ENCODE measurements at regions not wholly inside any gene's neighbourhood (a gene's known extent, or its start where the extent isn't known, plus 50 kb on each side); places are given as distances from the start of the nearest gene placed in this dataset.

DNA sequence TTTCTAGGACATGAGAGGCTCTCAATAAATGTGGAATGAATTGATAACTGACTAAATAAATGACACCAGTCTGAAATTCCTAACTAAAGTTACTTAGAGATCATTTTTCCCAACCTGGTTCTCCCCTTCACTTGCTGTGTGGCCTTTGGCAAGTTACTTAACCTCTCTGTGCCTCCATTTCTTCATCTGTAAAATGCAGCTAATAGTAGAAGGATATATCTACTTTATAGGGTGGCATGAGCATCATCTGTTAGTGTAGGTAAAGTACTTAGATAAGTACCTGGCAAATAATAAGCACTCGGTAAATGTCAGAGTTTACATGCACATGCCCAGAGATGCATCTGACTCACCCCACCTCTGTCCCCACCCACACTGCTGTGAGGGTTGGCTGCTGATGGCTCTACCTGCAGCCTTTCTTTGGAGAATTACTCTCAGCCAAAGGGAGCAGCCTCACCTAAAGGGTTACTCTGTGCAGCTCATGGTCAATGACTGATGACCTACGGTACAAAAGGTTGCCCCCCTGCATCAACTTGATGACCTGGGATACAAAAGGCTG is 139.3 kb downstream of the CHIC2 start:
- Histone ChIP-seq H3K79me2 (ENCODE audit: insufficient read depth, low read length) (no peaks in the 10 kb centered on the region), H3K27me3 (ENCODE audit: control insufficient read depth in 2 of 2, insufficient read depth in 2 of 2, low read length in 2 of 2) (no peaks in the 10 kb centered on the region), H3K4me2 (replicated peaks; ENCODE audit: extremely low read depth, low read length, poor library complexity, severe bottlenecking) (no peak overlapping the region), H4K20me1 (ENCODE audit: insufficient read depth, low read length) (no peaks in the 10 kb centered on the region), H3K27ac (ENCODE audit: low read depth in 1 of 2, low read length in 2 of 2) (no peak overlapping the region), H2AFZ (ENCODE audit: insufficient read depth, low read depth, low read length, poor library complexity, severe bottlenecking) (peak overlapping the region; percentile 2), H3K4me1 (ENCODE audit: control insufficient read depth in 1 of 2, insufficient read depth in 2 of 2, low read length in 2 of 2) (peaks cover 37 to 48% of the 10 kb centered on the region in 2 donors), H3K9ac (ENCODE audit: insufficient read depth, low read length, poor library complexity, severe bottlenecking) (no peak overlapping the region), H3K9me3 (replicated peaks in 1 of 2; ENCODE audit: control insufficient read depth in 1 of 2, insufficient read depth in 1 of 2, low read length in 2 of 2) (no peaks in the 10 kb centered on the region), H3K4me3 (replicated peaks in 1 of 3; ENCODE audit: low read depth in 2 of 3, low read length in 3 of 3) (no peak overlapping the region), H3K36me3 (replicated peaks in 1 of 2; ENCODE audit: control insufficient read depth in 1 of 2, insufficient read depth in 2 of 2, low read length in 2 of 2) (no peaks in the 10 kb centered on the region)
- H3K36me3 Mint-ChIP-seq, result no peaks in the 10 kb centered on the region
- no peaks in the 10 kb centered on the region for H3K9me3 Mint-ChIP-seq
- TF ChIP-seq, protein P1, sequence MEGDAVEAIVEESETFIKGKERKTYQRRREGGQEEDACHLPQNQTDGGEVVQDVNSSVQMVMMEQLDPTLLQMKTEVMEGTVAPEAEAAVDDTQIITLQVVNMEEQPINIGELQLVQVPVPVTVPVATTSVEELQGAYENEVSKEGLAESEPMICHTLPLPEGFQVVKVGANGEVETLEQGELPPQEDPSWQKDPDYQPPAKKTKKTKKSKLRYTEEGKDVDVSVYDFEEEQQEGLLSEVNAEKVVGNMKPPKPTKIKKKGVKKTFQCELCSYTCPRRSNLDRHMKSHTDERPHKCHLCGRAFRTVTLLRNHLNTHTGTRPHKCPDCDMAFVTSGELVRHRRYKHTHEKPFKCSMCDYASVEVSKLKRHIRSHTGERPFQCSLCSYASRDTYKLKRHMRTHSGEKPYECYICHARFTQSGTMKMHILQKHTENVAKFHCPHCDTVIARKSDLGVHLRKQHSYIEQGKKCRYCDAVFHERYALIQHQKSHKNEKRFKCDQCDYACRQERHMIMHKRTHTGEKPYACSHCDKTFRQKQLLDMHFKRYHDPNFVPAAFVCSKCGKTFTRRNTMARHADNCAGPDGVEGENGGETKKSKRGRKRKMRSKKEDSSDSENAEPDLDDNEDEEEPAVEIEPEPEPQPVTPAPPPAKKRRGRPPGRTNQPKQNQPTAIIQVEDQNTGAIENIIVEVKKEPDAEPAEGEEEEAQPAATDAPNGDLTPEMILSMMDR (IDR thresholded peaks at IDR 0.05), result no peak
- H3K27ac Mint-ChIP-seq, result peak overlapping the region in 1 of 7 donors; percentile 65
- H3K4me3 Mint-ChIP-seq, result no peak overlapping the region
- H3K4me1 Mint-ChIP-seq, result peaks cover 33% of the 10 kb centered on the region
- intact Hi-C loops (cut with micrococcal nuclease), result no loop called here
- H3K27me3 Mint-ChIP-seq (ENCODE audit: low read depth in 3 of 3), result peaks cover 0 to 5% (median 3%) of the 10 kb centered on the region in 3 donors
- DNase-seq, result no peak
- 92% methylated on average over 1 of the region's 2 CpGs for WGBS (ENCODE audit: insufficient coverage)

GRCh38 chr4:53924333-53925049 is 139.9 kb downstream of the CHIC2 start:
- no peaks in the 10 kb centered on the region for H3K79me2 ChIP-seq (ENCODE audit: insufficient read depth, low read length)
- TF ChIP-seq, protein P1 (IDR thresholded peaks at IDR 0.05), result no peak
- no peak overlapping the region for H3K9ac ChIP-seq (ENCODE audit: insufficient read depth, low read length, poor library complexity, severe bottlenecking)
- no peaks in the 10 kb centered on the region for H3K36me3 Mint-ChIP-seq
- H2AFZ ChIP-seq (ENCODE audit: insufficient read depth, low read depth, low read length, poor library complexity, severe bottlenecking), result peak overlapping the region; percentile 35
- WGBS (ENCODE audit: insufficient coverage), result 93% methylated on average over 6 of the region's 7 CpGs
- no peaks in the 10 kb centered on the region for H4K20me1 ChIP-seq (ENCODE audit: insufficient read depth, low read length)
- no peaks in the 10 kb centered on the region for H3K27me3 ChIP-seq (ENCODE audit: control insufficient read depth in 2 of 2, insufficient read depth in 2 of 2, low read length in 2 of 2)
- H3K4me3 Mint-ChIP-seq, result no peak overlapping the region
- H3K27ac ChIP-seq (ENCODE audit: low read depth in 1 of 2, low read length in 2 of 2), result no peak overlapping the region
- no peak overlapping the region for H3K4me3 ChIP-seq (replicated peaks in 1 of 3; ENCODE audit: low read depth in 2 of 3, low read length in 3 of 3)
- peaks cover 37 to 48% of the 10 kb centered on the region in 2 donors for H3K4me1 ChIP-seq (ENCODE audit: control insufficient read depth in 1 of 2, insufficient read depth in 2 of 2, low read length in 2 of 2)
- peaks cover 39% of the 10 kb centered on the region for H3K4me1 Mint-ChIP-seq
- peaks cover 0 to 5% (median 3%) of the 10 kb centered on the region in 3 donors for H3K27me3 Mint-ChIP-seq (ENCODE audit: low read depth in 3 of 3)
- intact Hi-C loops (cut with micrococcal nuclease), result no loop called here
- no peaks in the 10 kb centered on the region for H3K36me3 ChIP-seq (replicated peaks in 1 of 2; ENCODE audit: control insufficient read depth in 1 of 2, insufficient read depth in 2 of 2, low read length in 2 of 2)
- no peaks in the 10 kb centered on the region for H3K9me3 Mint-ChIP-seq
- H3K9me3 ChIP-seq (replicated peaks in 1 of 2; ENCODE audit: control insufficient read depth in 1 of 2, insufficient read depth in 1 of 2, low read length in 2 of 2), result no peaks in the 10 kb centered on the region
- no peak overlapping the region for H3K4me2 ChIP-seq (replicated peaks; ENCODE audit: extremely low read depth, low read length, poor library complexity, severe bottlenecking)
- DNase-seq, result no peak
- peak overlapping the region in 3 of 7 donors; percentile 26 to 65 (median 61) for H3K27ac Mint-ChIP-seq

Measured in CD14-positive monocyte (primary cell).